Endothelial cell of umbilical vein (primary cell): ENCODE measurements at regions not wholly inside any gene's neighbourhood (a gene's known extent, or its start where the extent isn't known, plus 50 kb on each side); places are given as distances from the start of the nearest gene placed in this dataset.

Experiments used
- BruUV-seq: library from RNA; stranded (reverse); fragments of 400-500 nt; replicated peaks from 2 replicates; lab custom pipeline; 2021; lab: Mats Ljungman, UMichigan
- CTCF ChIA-PET: fragments of 300-600, 350-600 bp; sonication (Branson Sonifier 250); formaldehyde crosslinking; loops from one replicate; lab custom pipeline; 2021; ENCODE audit warnings: antibody characterized with exemption, inconsistent platforms; lab: Charles Lee
- POLR2A ChIA-PET: fragments of 300-600, 350-600 bp; sonication (Branson Sonifier 250); formaldehyde crosslinking; loops from one replicate; lab custom pipeline; 2021; ENCODE audit warnings: antibody characterized with exemption, inconsistent platforms; lab: Charles Lee
- DNase-seq: peaks from one replicate; pipeline ENCODE4 v3.0.0-alpha.2; 2011; ENCODE audit warnings: low read depth, low spot score
- FAIRE-seq: peaks from 2 replicates; lab custom pipeline; 2011; peaks lifted over from hg19 to GRCh38; lab: Jason Lieb, UNC
- H2AFZ ChIP-seq: 2 replicates; pipeline ENCODE4 v1.6.0; 2012; ENCODE audit warnings: low read depth, low read length, control low read depth, inconsistent platforms
- H3K27ac ChIP-seq: 2 replicates; pipeline ENCODE4 v1.5.1; 2011; ENCODE audit warnings: low read depth, mild to moderate bottlenecking, control low read depth, low read length, moderate library complexity; ENCODE audit not compliant: insufficient read depth
- H3K27me3 ChIP-seq, 2 experiments: 2 replicates each; pipeline versions ENCODE4 v1.6.0 to v1.6.1; 2011; ENCODE audit warnings: low read length in 2 of 2, mixed read lengths in 1 of 2; ENCODE audit not compliant: control insufficient read depth in 2 of 2, insufficient read depth in 2 of 2
- H3K36me3 ChIP-seq, 2 experiments: 2 replicates in 1 of 2; 3 replicates in 1 of 2; pipeline ENCODE4 v1.5.1; 2011; ENCODE audit warnings: low read length in 2 of 2, mild to moderate bottlenecking in 1 of 2, moderate library complexity in 1 of 2; ENCODE audit not compliant: control insufficient read depth in 2 of 2, insufficient read depth in 2 of 2; ENCODE audit errors: extremely low read depth in 1 of 2
- H3K4me1 ChIP-seq: 3 replicates; pipeline ENCODE4 v1.5.1; 2011; ENCODE audit warnings: mild to moderate bottlenecking, low read length; ENCODE audit not compliant: control insufficient read depth, insufficient read depth; ENCODE audit errors: extremely low read depth
- H3K4me2 ChIP-seq: 2 replicates; pipeline ENCODE4 v1.6.1; 2011; ENCODE audit warnings: low read length, control low read depth, mixed read lengths; ENCODE audit not compliant: insufficient read depth
- H3K4me3 ChIP-seq, 3 experiments: fragments of 200-600 bp in 1 of 3; sonication (generic), shearing (Covaris generic) in 1 of 3; replicated peaks in 1 of 3; 2 replicates each; pipeline ENCODE4 v1.5.1; 2011 to 2016; ENCODE audit warnings: control low read depth in 3 of 3, low read length in 3 of 3, mild to moderate bottlenecking in 2 of 3, inconsistent platforms in 1 of 3, low read depth in 1 of 3, moderate library complexity in 1 of 3; ENCODE audit not compliant: insufficient read depth in 1 of 3
- H3K79me2 ChIP-seq: 2 replicates; pipeline ENCODE4 v1.6.0; 2012; ENCODE audit warnings: low read length, inconsistent platforms; ENCODE audit not compliant: control insufficient read depth, insufficient read depth
- H3K9ac ChIP-seq: replicated peaks from 2 replicates; pipeline ENCODE3; 2011; ENCODE audit warnings: low read length, control low read depth; ENCODE audit not compliant: insufficient read depth; ENCODE audit errors: extremely low read depth
- H3K9me1 ChIP-seq: replicated peaks from 3 replicates; pipeline ENCODE4 v1.6.0; 2011; ENCODE audit warnings: mild to moderate bottlenecking, low read length; ENCODE audit not compliant: control insufficient read depth, insufficient read depth; ENCODE audit errors: extremely low read depth
- H3K9me3 ChIP-seq: replicated peaks from 2 replicates; pipeline ENCODE4 v1.5.1; 2012; ENCODE audit warnings: low read length, inconsistent platforms; ENCODE audit not compliant: control insufficient read depth, insufficient read depth
- H4K20me1 ChIP-seq: replicated peaks from 2 replicates; pipeline ENCODE3; 2011; ENCODE audit warnings: mild to moderate bottlenecking, low read length; ENCODE audit not compliant: control insufficient read depth, insufficient read depth; ENCODE audit errors: extremely low read depth
- EZH2 ChIP-seq: IDR thresholded peaks from 2 replicates; pipeline ENCODE4 v1.6.1; 2012; ENCODE audit warnings: borderline replicate concordance, low read depth, mild to moderate bottlenecking, moderate library complexity, low read length, inconsistent platforms; ENCODE audit not compliant: severe bottlenecking
- FOS ChIP-seq: IDR thresholded peaks from 2 replicates; pipeline ENCODE4 v1.6.1; 2011; ENCODE audit warnings: mild to moderate bottlenecking, low read length, moderate library complexity, borderline replicate concordance; ENCODE audit not compliant: insufficient read depth
- GATA2 ChIP-seq: IDR thresholded peaks from 2 replicates; pipeline ENCODE4 v1.7.0; 2011; ENCODE audit warnings: low read depth, mild to moderate bottlenecking, moderate library complexity, mixed read lengths, low read length; ENCODE audit not compliant: insufficient read length, insufficient read depth
- JUN ChIP-seq: IDR thresholded peaks from 2 replicates; pipeline ENCODE4 v1.6.1; 2011; ENCODE audit warnings: borderline replicate concordance, low read depth; ENCODE audit not compliant: insufficient read length, insufficient read depth
- MAX ChIP-seq: IDR thresholded peaks from 2 replicates; pipeline ENCODE4 v1.6.1; 2011; ENCODE audit not compliant: insufficient read depth, insufficient read length
- MYC ChIP-seq: IDR thresholded peaks from one replicate; pipeline ENCODE4 v1.6.1; 2011; ENCODE audit warnings: mild to moderate bottlenecking, low read depth, low read length
- POLR2A ChIP-seq: IDR thresholded peaks from 2 replicates; pipeline ENCODE4 v1.6.1; 2012; ENCODE audit warnings: low read depth, mild to moderate bottlenecking, control low read depth, low read length
- dilution Hi-C: fragments of 300-500 bp; cut with MboI; formaldehyde crosslinking; loops from one replicate; pipeline ENCODE4 v1.15.0; 2019; ENCODE audit warnings: low sequenced_read_pairs; ENCODE audit not compliant: extremely low pct_ligation_motif_present
- intact Hi-C: fragments of 100-400 bp; cut with micrococcal nuclease; formaldehyde crosslinking; loops from one replicate; pipeline ENCODE4 v1.10.0; 2022
- TF ChIP-seq, protein P1 (sequence below), 2 donors: IDR thresholded peaks; 1 replicate in 1 of 2; 2 replicates in 1 of 2; pipeline ENCODE4 v1.5.1; 2011; ENCODE audit warnings: low read length in 2 of 2, mild to moderate bottlenecking in 2 of 2, moderate library complexity in 2 of 2, control low read depth in 1 of 2, inconsistent platforms in 1 of 2, low read depth in 1 of 2; ENCODE audit not compliant: insufficient read depth in 1 of 2; ENCODE audit errors: extremely low read depth in 1 of 2

DNA sequence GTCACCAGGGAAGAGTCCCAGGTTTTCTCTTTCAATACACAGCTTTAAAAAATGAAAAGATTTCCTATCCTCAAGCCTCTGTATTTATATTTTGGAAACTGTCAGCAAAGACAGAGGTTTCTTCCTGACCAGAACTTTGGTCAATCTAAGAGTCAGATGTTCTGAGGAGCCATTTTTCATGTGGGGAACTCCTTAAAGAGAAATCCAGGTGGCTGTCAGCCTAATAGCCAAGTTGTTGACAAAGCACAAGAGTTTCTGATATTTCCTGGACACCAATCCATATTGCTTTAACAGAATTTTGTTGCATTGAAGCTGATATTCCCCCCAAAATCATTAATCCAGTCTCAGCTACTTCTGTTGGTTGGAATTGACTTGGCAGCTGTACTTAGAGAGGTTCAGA is 318.6 kb upstream of the NFIA start:
- intact Hi-C loops = loop anchor here (2.0 to 10.0 kb wide), 5 partner anchors 141 to 293 kb away; no protein-coding TSS in a partner anchor
- no peak for DNase-seq
- BruUV-seq = no TSS peak
- Histone ChIP-seq H3K27me3 (no peaks in the 10 kb centered on the region), H3K36me3 (no peaks in the 10 kb centered on the region), H3K9me3 (no peaks in the 10 kb centered on the region), H3K9me1 (no peaks in the 10 kb centered on the region), H3K4me3 (no peak overlapping the region), H2AFZ (no peak overlapping the region), H3K79me2 (no peaks in the 10 kb centered on the region), H3K4me2 (no peak overlapping the region), H4K20me1 (no peaks in the 10 kb centered on the region), H3K4me1 (peaks cover 13% of the 10 kb centered on the region), H3K27ac (no peak overlapping the region), H3K9ac (no peak overlapping the region)
- no peak for FAIRE-seq
- ChIA-PET POLR2A (interaction anchor here (1.5 kb wide), 1 partner anchor 482 kb away, joined by 3 read pairs; no protein-coding TSS in a partner anchor), CTCF (interaction anchor here (0.6 to 5.2 kb wide), 10 partner anchors 9 to 787 kb away, joined by 3 to 149 read pairs (median 12); no protein-coding TSS in a partner anchor)
- dilution Hi-C loops = no loop called here
- TF ChIP-seq POLR2A (no peak), GATA2 (no peak), MYC (no peak), JUN (no peak), EZH2 (no peak), FOS (no peak), MAX (no peak)
- TF ChIP-seq, protein P1, sequence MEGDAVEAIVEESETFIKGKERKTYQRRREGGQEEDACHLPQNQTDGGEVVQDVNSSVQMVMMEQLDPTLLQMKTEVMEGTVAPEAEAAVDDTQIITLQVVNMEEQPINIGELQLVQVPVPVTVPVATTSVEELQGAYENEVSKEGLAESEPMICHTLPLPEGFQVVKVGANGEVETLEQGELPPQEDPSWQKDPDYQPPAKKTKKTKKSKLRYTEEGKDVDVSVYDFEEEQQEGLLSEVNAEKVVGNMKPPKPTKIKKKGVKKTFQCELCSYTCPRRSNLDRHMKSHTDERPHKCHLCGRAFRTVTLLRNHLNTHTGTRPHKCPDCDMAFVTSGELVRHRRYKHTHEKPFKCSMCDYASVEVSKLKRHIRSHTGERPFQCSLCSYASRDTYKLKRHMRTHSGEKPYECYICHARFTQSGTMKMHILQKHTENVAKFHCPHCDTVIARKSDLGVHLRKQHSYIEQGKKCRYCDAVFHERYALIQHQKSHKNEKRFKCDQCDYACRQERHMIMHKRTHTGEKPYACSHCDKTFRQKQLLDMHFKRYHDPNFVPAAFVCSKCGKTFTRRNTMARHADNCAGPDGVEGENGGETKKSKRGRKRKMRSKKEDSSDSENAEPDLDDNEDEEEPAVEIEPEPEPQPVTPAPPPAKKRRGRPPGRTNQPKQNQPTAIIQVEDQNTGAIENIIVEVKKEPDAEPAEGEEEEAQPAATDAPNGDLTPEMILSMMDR (IDR thresholded peaks at IDR 0.05; ENCODE audit: extremely low read depth in 1 of 2, insufficient read depth in 1 of 2, low read depth in 1 of 2, low read length in 2 of 2) = no peak
